ENCODE measurements at regions not wholly inside any gene's neighbourhood (a gene's known extent, or its start where the extent isn't known, plus 50 kb on each side); places are given as distances from the start of the nearest gene placed in this dataset.

- DNase-seq (ENCODE audit: low spot score) = no peak
- TF ChIP-seq CTCF (IDR thresholded peaks at IDR 0.05; ENCODE audit: extremely low read depth, missing control alignments) = no peak
Measured at GRCh38 chr1:81097860-81098259, 702.9 kb upstream of the ADGRL2 start.

GRCh38 chr1:81073580-81073979, 727.2 kb upstream of the ADGRL2 start:
- TF ChIP-seq CTCF (IDR thresholded peaks at IDR 0.05; ENCODE audit: extremely low read depth, missing control alignments) = no peak
- DNase-seq (ENCODE audit: low spot score) = no peak

- DNase-seq (ENCODE audit: low spot score) = no peak
- TF ChIP-seq CTCF (IDR thresholded peaks at IDR 0.05; ENCODE audit: extremely low read depth, missing control alignments) = no peak
Measured at GRCh38 chr1:81071969-81072753, 728.6 kb upstream of the ADGRL2 start.

GRCh38 chr1:81071072-81071858, 729.5 kb upstream of the ADGRL2 start:
- TF ChIP-seq CTCF (IDR thresholded peaks at IDR 0.05; ENCODE audit: extremely low read depth, missing control alignments) = no peak
- DNase-seq (ENCODE audit: low spot score) = no peak

GRCh38 chr1:81069856-81070255, 730.9 kb upstream of the ADGRL2 start:
- TF ChIP-seq CTCF (IDR thresholded peaks at IDR 0.05; ENCODE audit: extremely low read depth, missing control alignments) = no peak
- no peak for DNase-seq (ENCODE audit: low spot score)

GRCh38 chr1:81068726-81069125, 732.0 kb upstream of the ADGRL2 start:
- TF ChIP-seq CTCF (IDR thresholded peaks at IDR 0.05; ENCODE audit: extremely low read depth, missing control alignments) = no peak
- DNase-seq (ENCODE audit: low spot score) = no peak

- TF ChIP-seq CTCF (IDR thresholded peaks at IDR 0.05; ENCODE audit: extremely low read depth, missing control alignments) = no peak
Measured at GRCh38 chr1:81053826-81054225, 746.9 kb upstream of the ADGRL2 start.

More at GRCh38 chr1:81053826-81054225, 746.9 kb upstream of the ADGRL2 start:
- no peak for DNase-seq (ENCODE audit: low spot score)
